ENCODE measurements at regions not wholly inside any gene's neighbourhood (a gene's known extent, or its start where the extent isn't known, plus 50 kb on each side); places are given as distances from the start of the nearest gene placed in this dataset.
"Not testable (repeated sequence)": the region's sequence is repeated elsewhere in the genome, so short reads cannot be mapped to it uniquely, and the experiment has no call there.

DNA sequence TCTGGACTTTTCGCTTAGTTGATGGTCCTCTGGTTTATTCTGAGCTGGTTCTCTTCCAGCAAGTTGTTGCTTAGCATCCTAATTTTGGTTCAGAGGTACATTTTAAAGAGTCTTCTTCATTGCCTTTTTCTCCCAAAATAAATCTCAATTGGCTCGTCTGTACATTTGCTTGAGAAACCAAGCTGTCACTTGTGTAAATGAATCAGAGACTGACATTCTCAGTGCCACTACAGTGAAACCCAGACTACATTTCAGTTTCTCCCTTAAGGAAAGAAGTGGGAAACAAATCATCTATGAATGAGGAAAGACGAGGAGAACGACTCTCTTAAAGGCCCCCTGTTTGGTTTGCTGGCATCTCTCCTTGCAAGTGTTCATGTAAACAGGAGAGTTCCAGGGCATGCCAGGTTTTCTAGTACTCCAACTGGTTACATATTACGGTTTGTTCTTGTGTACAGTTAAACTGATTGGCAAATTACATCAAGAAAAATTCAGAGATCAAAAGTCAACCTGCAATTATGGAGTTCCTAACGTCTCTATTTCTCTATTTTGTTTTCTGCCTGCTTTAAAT, 654.6 kb downstream of the SH2D4B start:
- H3K36me3 Mint-ChIP-seq (ENCODE audit: insufficient read depth): no peaks in the 10 kb centered on the region
- ATAC-seq (replicated peaks; ENCODE audit: extremely low read depth, poor library complexity, severe bottlenecking): no peak
- no peak overlapping the region for H3K4me3 Mint-ChIP-seq

GRCh38 chr10:81200801-81201200, 663.1 kb downstream of the SH2D4B start:
- H3K27ac Mint-ChIP-seq (ENCODE audit: low read depth): no peak overlapping the region
- H3K27me3 Mint-ChIP-seq: no peaks in the 10 kb centered on the region
- H3K4me3 Mint-ChIP-seq: no peak overlapping the region
- no peaks in the 10 kb centered on the region for H3K9me3 Mint-ChIP-seq
- DNase-seq (ENCODE audit: low spot score in 2 of 2) (no peak), ATAC-seq (replicated peaks; ENCODE audit: extremely low read depth, poor library complexity, severe bottlenecking) (no peak)
- no peaks in the 10 kb centered on the region for H3K36me3 Mint-ChIP-seq (ENCODE audit: insufficient read depth)
- no peaks in the 10 kb centered on the region for H3K4me1 Mint-ChIP-seq

More for the DNA sequence above, 654.6 kb downstream of the SH2D4B start:
- DNase-seq (ENCODE audit: low spot score in 2 of 2): no peak
- Mint-ChIP-seq H3K9me3 (peaks cover 5% of the 10 kb centered on the region), H3K27ac (ENCODE audit: low read depth) (no peak overlapping the region), H3K4me1 (no peaks in the 10 kb centered on the region), H3K27me3 (no peaks in the 10 kb centered on the region)

DNA sequence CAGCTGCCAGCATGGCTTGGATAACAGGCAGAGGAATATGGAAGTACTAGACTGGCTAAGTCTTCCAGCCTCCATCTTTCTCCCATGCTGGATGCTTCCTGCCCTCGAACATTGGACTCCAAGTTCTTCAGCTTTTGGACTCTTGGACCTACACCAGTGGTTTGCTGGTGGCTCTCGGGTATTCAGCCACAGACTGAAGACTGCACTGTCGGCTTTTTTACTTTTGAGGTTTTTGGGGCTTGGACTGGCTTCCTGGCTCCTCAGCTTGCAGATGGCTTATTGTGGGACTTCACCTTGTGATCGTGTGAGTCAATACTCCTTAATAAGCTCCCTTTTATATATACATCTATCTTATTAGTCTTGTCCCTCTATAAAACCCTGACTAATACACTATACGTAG, 667.6 kb upstream of the NRG3 start:
- not testable (repeated sequence) for H3K27me3 Mint-ChIP-seq; H3K4me3 Mint-ChIP-seq; H3K36me3 Mint-ChIP-seq (ENCODE audit: insufficient read depth); H3K4me1 Mint-ChIP-seq; H3K27ac Mint-ChIP-seq (ENCODE audit: low read depth); DNase-seq (ENCODE audit: low spot score in 2 of 2); ATAC-seq (replicated peaks; ENCODE audit: extremely low read depth, poor library complexity, severe bottlenecking)
- H3K9me3 Mint-ChIP-seq: peaks cover 11% of the 10 kb centered on the region

- no peak for DNase-seq (ENCODE audit: low spot score in 2 of 2)
- H3K27me3 Mint-ChIP-seq: no peaks in the 10 kb centered on the region
- no peaks in the 10 kb centered on the region for H3K36me3 Mint-ChIP-seq (ENCODE audit: insufficient read depth)
- H3K9me3 Mint-ChIP-seq: peaks cover 10% of the 10 kb centered on the region
- no peak overlapping the region for H3K27ac Mint-ChIP-seq (ENCODE audit: low read depth)
- no peak for ATAC-seq (replicated peaks; ENCODE audit: extremely low read depth, poor library complexity, severe bottlenecking)
- H3K4me1 Mint-ChIP-seq: no peaks in the 10 kb centered on the region
- H3K4me3 Mint-ChIP-seq: no peak overlapping the region
These were observed 661.6 kb upstream of the NRG3 start for GRCh38 chr10:81213370-81213769.

GRCh38 chr10:81215498-81215897, 659.5 kb upstream of the NRG3 start:
- Mint-ChIP-seq H3K27ac (ENCODE audit: low read depth) (no peak overlapping the region), H3K27me3 (no peaks in the 10 kb centered on the region), H3K4me1 (no peaks in the 10 kb centered on the region), H3K4me3 (no peak overlapping the region), H3K9me3 (peaks cover 10% of the 10 kb centered on the region), H3K36me3 (ENCODE audit: insufficient read depth) (no peaks in the 10 kb centered on the region)
- ATAC-seq (replicated peaks; ENCODE audit: extremely low read depth, poor library complexity, severe bottlenecking): no peak
- DNase-seq (ENCODE audit: low spot score in 2 of 2): no peak

DNA sequence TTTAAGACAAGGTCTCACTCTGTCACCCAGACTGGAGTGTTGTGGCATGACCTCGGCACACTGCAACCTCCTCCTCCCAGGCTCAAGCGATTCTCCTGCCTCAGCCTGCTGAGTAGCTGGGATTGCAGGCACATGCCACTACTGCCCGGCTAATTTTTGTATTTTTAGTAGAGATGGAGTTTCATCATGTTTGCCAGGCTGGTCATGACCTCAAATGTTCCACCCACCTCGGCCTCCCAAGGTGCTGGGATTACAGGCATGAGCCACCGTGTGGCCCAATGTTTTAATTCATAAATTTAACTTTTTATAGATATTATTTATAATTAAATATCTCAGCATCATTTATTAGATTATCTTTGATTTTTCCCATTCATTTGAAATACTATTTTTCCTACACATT, 658.0 kb upstream of the NRG3 start:
- H3K36me3 Mint-ChIP-seq (ENCODE audit: insufficient read depth): no peaks in the 10 kb centered on the region

DNA sequence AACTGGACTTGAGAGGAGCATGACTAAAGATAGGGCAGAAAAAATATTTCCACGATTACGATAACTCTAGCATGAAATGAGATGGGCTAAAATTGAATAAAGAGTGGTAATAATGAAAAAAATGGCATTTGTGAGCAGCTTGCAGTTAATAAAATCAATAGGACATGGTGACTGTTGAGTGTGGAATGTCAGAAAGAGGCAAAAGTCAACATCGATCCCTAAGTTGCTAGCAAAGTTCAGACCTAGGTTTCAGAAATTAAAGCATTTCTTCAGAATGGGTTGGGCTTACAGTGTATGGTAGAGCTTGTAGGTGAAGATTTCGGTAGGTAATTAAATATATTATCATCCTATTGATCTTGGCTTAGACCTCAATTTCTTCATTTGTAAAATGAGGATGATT, 656.7 kb upstream of the NRG3 start:
- peaks cover 11% of the 10 kb centered on the region for H3K9me3 Mint-ChIP-seq
- H3K4me3 Mint-ChIP-seq: no peak overlapping the region
- H3K27me3 Mint-ChIP-seq: no peaks in the 10 kb centered on the region
- H3K36me3 Mint-ChIP-seq (ENCODE audit: insufficient read depth): no peaks in the 10 kb centered on the region
- H3K4me1 Mint-ChIP-seq: no peaks in the 10 kb centered on the region
- ATAC-seq (replicated peaks; ENCODE audit: extremely low read depth, poor library complexity, severe bottlenecking) (no peak), DNase-seq (ENCODE audit: low spot score in 2 of 2) (no peak)
- no peak overlapping the region for H3K27ac Mint-ChIP-seq (ENCODE audit: low read depth)

More for the DNA sequence above, 658.0 kb upstream of the NRG3 start:
- no peak for DNase-seq (ENCODE audit: low spot score in 2 of 2)
- ATAC-seq (replicated peaks; ENCODE audit: extremely low read depth, poor library complexity, severe bottlenecking): no peak
- no peak overlapping the region for H3K27ac Mint-ChIP-seq (ENCODE audit: low read depth)
- no peaks in the 10 kb centered on the region for H3K4me1 Mint-ChIP-seq
- H3K9me3 Mint-ChIP-seq: peaks cover 6% of the 10 kb centered on the region
- H3K27me3 Mint-ChIP-seq: no peaks in the 10 kb centered on the region
- H3K4me3 Mint-ChIP-seq: no peak overlapping the region

DNA sequence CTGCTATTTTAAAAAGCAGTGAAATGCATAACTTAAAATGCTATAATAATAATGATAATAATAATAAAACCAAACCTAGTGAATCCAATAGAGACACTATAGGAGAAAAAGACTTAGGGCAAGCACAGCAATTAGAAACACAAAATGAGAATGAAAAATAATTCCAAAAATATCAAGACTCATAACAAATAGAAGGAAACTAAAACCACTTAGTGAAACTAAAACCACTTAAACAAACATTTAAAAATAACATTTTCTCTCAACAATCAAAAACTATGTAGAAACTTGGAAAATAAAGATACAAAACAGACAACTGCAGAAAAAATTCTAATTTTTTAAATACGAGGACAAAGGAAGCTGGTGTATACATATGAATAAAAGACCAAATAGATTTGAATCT, 655.2 kb upstream of the NRG3 start:
- DNase-seq (ENCODE audit: low spot score in 2 of 2): no peak
- H3K36me3 Mint-ChIP-seq (ENCODE audit: insufficient read depth): no peaks in the 10 kb centered on the region
- no peak overlapping the region for H3K27ac Mint-ChIP-seq (ENCODE audit: low read depth)
- H3K27me3 Mint-ChIP-seq: no peaks in the 10 kb centered on the region
- H3K9me3 Mint-ChIP-seq: peaks cover 17% of the 10 kb centered on the region
- H3K4me1 Mint-ChIP-seq: no peaks in the 10 kb centered on the region
- no peak overlapping the region for H3K4me3 Mint-ChIP-seq
- ATAC-seq (replicated peaks; ENCODE audit: extremely low read depth, poor library complexity, severe bottlenecking): no peak

- H3K36me3 Mint-ChIP-seq (ENCODE audit: insufficient read depth): peaks cover 2% of the 10 kb centered on the region
- no peaks in the 10 kb centered on the region for H3K4me1 Mint-ChIP-seq
- no peak overlapping the region for H3K4me3 Mint-ChIP-seq
- ATAC-seq (replicated peaks; ENCODE audit: extremely low read depth, poor library complexity, severe bottlenecking) (no peak), DNase-seq (ENCODE audit: low spot score in 2 of 2) (no peak)
- H3K9me3 Mint-ChIP-seq: peaks cover 15% of the 10 kb centered on the region
- H3K27me3 Mint-ChIP-seq: no peaks in the 10 kb centered on the region
- no peak overlapping the region for H3K27ac Mint-ChIP-seq (ENCODE audit: low read depth)
These were observed 626.1 kb upstream of the NRG3 start for GRCh38 chr10:81248886-81249285.

DNA sequence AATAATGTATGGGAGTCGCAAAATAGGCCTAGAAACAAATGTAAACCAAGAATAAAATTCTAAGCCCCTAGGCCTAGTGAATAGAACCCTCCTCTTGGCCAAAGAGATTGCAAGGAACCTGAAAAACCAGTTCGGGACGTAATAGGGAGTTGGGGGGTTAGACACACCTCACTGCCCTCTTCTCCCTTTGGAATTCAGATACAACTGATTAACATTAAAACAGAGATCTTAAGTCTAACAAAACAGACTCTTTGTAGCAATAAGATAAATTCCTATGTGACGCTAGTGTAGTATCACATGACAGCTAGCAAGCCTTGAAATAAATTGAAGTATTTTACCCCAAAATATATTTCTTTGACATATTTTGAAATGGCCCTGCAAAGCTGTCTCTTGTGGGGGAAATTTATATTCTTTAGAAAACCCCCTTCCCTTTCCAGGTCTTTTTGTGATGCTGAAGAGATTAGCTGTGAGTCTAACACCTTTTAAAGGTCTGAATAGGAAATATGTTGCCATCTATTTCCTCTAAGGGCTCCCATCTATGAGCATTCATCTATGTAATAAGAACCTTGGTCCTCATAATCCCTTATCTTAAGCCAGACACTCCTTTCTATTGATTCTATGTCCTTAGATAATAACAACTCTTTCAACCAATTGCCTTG, 623.4 kb upstream of the NRG3 start:
- H3K4me1 Mint-ChIP-seq: no peaks in the 10 kb centered on the region
- H3K4me3 Mint-ChIP-seq: no peak overlapping the region
- ATAC-seq (replicated peaks; ENCODE audit: extremely low read depth, poor library complexity, severe bottlenecking) (no peak), DNase-seq (ENCODE audit: low spot score in 2 of 2) (no peak)
- no peak overlapping the region for H3K27ac Mint-ChIP-seq (ENCODE audit: low read depth)
- H3K9me3 Mint-ChIP-seq: peaks cover 22% of the 10 kb centered on the region
- no peaks in the 10 kb centered on the region for H3K27me3 Mint-ChIP-seq
- H3K36me3 Mint-ChIP-seq (ENCODE audit: insufficient read depth): peaks cover 2% of the 10 kb centered on the region

DNA sequence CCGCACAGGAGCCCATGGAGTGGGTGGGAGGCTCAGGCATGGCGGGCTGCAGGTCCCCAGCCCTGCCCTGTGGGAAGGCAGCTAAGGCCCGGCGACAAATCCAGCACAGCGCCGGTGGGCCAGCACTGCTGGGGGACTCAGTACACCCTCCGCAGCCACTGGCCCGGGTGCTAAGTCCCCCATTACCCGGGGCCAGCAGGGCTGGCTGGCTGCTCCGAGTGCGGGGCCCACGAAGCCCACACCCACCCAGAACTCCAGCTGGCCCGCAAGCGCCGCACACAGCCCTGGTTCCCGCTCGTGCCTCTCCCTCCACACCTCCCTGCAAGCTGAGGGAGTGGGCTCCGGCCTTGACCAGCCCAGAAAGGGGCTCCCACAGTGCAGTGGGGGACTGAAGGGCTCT, 610.0 kb upstream of the NRG3 start:
- H3K4me1 Mint-ChIP-seq; H3K4me3 Mint-ChIP-seq; H3K27me3 Mint-ChIP-seq; H3K27ac Mint-ChIP-seq (ENCODE audit: low read depth); ATAC-seq (replicated peaks; ENCODE audit: extremely low read depth, poor library complexity, severe bottlenecking); H3K9me3 Mint-ChIP-seq; DNase-seq (ENCODE audit: low spot score in 2 of 2); H3K36me3 Mint-ChIP-seq (ENCODE audit: insufficient read depth): not testable (repeated sequence)

- Mint-ChIP-seq H3K27ac (ENCODE audit: low read depth) (no peak overlapping the region), H3K36me3 (ENCODE audit: insufficient read depth) (no peaks in the 10 kb centered on the region), H3K27me3 (no peaks in the 10 kb centered on the region), H3K4me1 (no peaks in the 10 kb centered on the region), H3K4me3 (no peak overlapping the region), H3K9me3 (peaks cover 21% of the 10 kb centered on the region)
- DNase-seq (ENCODE audit: low spot score in 2 of 2) (no peak), ATAC-seq (replicated peaks; ENCODE audit: extremely low read depth, poor library complexity, severe bottlenecking) (no peak)
These were observed 604.9 kb upstream of the NRG3 start for GRCh38 chr10:81270051-81270450.

Data from central memory CD8-positive, alpha-beta T cell (primary cell).